ENCODE measurements at regions not wholly inside any gene's neighbourhood (a gene's known extent, or its start where the extent isn't known, plus 50 kb on each side); places are given as distances from the start of the nearest gene placed in this dataset.
"Not testable (repeated sequence)": the region's sequence is repeated elsewhere in the genome, so short reads cannot be mapped to it uniquely, and the experiment has no call there.

DNA sequence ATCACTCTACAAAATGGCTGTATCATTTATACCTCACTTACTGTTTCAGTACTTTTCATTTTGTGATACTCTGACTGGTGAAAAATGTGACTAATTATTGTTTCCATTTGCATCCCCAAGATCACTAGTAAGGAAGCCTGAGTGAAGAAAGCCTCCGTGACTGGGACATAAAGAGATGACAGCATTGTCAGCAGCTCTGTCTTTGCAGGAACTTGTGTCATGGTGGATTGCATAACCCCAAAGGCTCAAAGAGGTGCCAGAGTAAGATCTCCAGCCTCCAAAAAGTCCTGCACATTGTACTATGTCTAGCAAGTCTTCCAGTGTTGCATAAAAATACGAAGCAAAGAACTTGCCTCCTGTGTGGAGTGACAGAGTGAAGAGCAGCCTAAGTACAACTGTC, 187.5 kb upstream of the CRIM1 start:
- H3K4me3 ChIP-seq (ENCODE audit: low read depth, low read length): no peak overlapping the region
- no peak for TF ChIP-seq CTCF (conservative IDR thresholded peaks at IDR 0.05; ENCODE audit: low read depth, low read length)
- no peak for DNase-seq (ENCODE audit: low read depth)

GRCh38 chr2:36165132-36165531, 190.4 kb upstream of the CRIM1 start:
- no peak for TF ChIP-seq CTCF (conservative IDR thresholded peaks at IDR 0.05; ENCODE audit: low read depth, low read length)

DNA sequence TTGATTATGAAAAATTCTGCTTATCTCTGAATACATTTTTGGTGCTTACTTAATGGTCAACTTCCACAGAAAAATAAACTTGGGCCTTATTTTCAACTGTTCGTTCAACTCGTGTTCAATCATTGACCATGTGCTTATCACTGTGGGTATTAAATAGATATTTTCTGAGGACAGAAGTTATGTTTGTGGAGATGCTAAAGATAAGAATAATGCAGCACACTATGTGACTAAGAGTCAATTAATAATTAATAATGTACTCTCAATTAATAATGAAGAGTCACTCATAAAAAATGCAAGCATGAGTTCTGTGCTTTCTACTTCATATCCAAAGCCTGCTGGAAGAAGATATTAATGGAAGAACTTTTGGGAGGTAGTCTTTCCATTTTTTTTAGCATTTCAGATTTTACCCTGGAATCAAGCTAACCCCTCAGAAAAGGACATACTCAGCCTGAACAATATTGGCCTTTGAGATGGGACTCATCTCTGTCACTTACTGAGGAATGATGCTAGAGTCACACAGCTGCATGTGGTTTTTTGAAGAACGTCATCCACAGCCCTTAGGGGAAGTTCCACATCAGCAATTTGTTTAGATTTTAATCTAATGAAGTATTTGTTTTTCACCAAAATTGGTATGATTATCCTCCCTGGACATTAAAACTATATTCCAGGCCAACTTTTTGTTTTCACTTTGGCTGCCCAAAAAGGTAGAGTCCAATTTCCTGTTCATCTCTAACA, 191.9 kb upstream of the CRIM1 start:
- H3K4me3 ChIP-seq (ENCODE audit: low read depth, low read length): no peak overlapping the region
- DNase-seq (ENCODE audit: low read depth): no peak
- no peak for TF ChIP-seq CTCF (conservative IDR thresholded peaks at IDR 0.05; ENCODE audit: low read depth, low read length)

More at GRCh38 chr2:36165132-36165531, 190.4 kb upstream of the CRIM1 start:
- no peak overlapping the region for H3K4me3 ChIP-seq (ENCODE audit: low read depth, low read length)
- no peak for DNase-seq (ENCODE audit: low read depth)

- H3K4me3 ChIP-seq (ENCODE audit: low read depth, low read length); DNase-seq (ENCODE audit: low read depth): not testable (repeated sequence)
Observed at GRCh38 chr2:36157093-36157492, 198.5 kb upstream of the CRIM1 start.

DNA sequence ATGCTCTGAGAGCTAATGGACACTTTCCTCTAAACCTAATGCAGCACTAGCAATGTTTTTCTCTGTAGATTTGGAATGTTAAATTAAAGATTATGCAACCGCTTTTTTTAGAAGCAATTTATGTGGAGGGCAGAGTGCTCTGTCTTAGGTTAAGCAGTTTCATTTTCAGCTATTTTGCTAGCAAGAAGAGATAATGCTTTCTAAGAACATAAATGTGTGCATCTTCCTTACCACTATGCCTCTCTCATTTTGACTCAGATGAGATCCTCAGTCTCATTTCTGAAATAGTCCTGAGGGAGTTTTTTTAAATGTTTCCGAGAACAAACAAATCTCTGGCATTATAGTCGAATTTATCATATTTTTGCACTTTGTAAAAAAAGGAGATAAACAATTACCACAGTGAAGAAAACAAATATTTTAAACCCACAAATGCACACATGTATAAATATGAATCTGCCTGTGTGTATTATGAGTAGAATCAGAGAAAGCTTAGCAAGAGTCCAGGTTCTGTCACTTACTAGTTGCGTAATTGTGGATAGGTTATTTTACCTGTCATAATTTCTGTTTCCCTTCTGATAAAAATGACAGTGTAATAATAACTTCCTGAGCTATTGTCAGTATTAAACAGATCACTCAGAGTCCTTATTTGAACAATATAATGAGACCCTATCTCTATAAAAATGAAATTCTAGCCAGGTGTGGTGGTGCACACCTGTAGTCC, 207.7 kb upstream of the CRIM1 start:
- no peak for TF ChIP-seq CTCF (conservative IDR thresholded peaks at IDR 0.05; ENCODE audit: low read depth, low read length)
- no peak for DNase-seq (ENCODE audit: low read depth)
- no peak overlapping the region for H3K4me3 ChIP-seq (ENCODE audit: low read depth, low read length)

DNA sequence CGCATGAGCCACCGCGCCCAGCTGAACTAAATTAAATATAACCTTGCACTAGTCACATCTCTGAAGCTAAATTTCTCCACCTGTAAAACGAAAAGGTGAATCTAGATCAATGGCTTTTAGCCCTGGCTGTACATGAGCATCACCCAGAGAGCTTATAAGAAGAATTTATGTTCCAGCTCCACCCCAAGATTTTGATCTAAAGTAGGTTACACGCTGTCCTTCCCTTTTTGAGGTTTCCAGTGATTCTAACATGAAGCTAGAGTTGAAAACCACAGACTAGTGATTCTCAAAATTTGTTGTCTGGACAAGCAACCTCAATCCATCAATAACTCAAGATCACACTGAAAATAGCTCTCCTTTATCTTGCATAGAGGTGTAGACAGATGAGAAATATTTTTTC, 208.8 kb upstream of the CRIM1 start:
- no peak overlapping the region for H3K4me3 ChIP-seq (ENCODE audit: low read depth, low read length)
- no peak for DNase-seq (ENCODE audit: low read depth)
- no peak for TF ChIP-seq CTCF (conservative IDR thresholded peaks at IDR 0.05; ENCODE audit: low read depth, low read length)

GRCh38 chr2:36140391-36140790, 215.2 kb upstream of the CRIM1 start:
- no peak for DNase-seq (ENCODE audit: low read depth)
- H3K4me3 ChIP-seq (ENCODE audit: low read depth, low read length): no peak overlapping the region
- TF ChIP-seq CTCF (conservative IDR thresholded peaks at IDR 0.05; ENCODE audit: low read depth, low read length): no peak
